Muscle of arm (tissue), 1 donor: ENCODE measurements at regions not wholly inside any gene's neighbourhood (a gene's known extent, or its start where the extent isn't known, plus 50 kb on each side); places are given as distances from the start of the nearest gene placed in this dataset.
"Not testable (repeated sequence)": the region's sequence is repeated elsewhere in the genome, so short reads cannot be mapped to it uniquely, and the experiment has no call there.

Experiments
- DNase-seq: peaks from one replicate; pipeline ENCODE4 v3.0.0-alpha.2; 2013

- no peak for DNase-seq
Observed at GRCh38 chr14:26304056-26304455, 293.8 kb downstream of the NOVA1 start.

GRCh38 chr14:26293909-26294308, 303.9 kb downstream of the NOVA1 start:
- no peak for DNase-seq

GRCh38 chr14:26289891-26290486, 307.8 kb downstream of the NOVA1 start:
- DNase-seq, result peak; percentile 45

GRCh38 chr14:26286913-26287205, 311.0 kb downstream of the NOVA1 start:
- DNase-seq, result no peak

- peak; percentile 45 for DNase-seq
Observed at GRCh38 chr14:26286081-26286912, 311.5 kb downstream of the NOVA1 start.

GRCh38 chr14:26282578-26282977, 315.3 kb downstream of the NOVA1 start:
- no peak for DNase-seq

GRCh38 chr14:26282011-26282410, 315.8 kb downstream of the NOVA1 start:
- DNase-seq, result not testable (repeated sequence)

- DNase-seq, result no peak
Observed at GRCh38 chr14:26281280-26281998, 316.4 kb downstream of the NOVA1 start.

GRCh38 chr14:26276757-26277156, 321.1 kb downstream of the NOVA1 start:
- DNase-seq, result no peak

- no peak for DNase-seq
Observed at GRCh38 chr14:26265170-26265685, 332.6 kb downstream of the NOVA1 start.

GRCh38 chr14:26261368-26262122, 336.3 kb downstream of the NOVA1 start:
- no peak for DNase-seq

- peak; percentile 18 for DNase-seq
Observed at GRCh38 chr14:26255213-26255612, 342.6 kb downstream of the NOVA1 start.

GRCh38 chr14:26252176-26252575, 345.7 kb downstream of the NOVA1 start:
- no peak for DNase-seq

GRCh38 chr14:26233118-26233517, 364.7 kb downstream of the NOVA1 start:
- no peak for DNase-seq

- DNase-seq, result peak; percentile 79
Observed at GRCh38 chr14:26218861-26219260, 379.0 kb downstream of the NOVA1 start.

- DNase-seq, result peak; percentile 32
Observed at GRCh38 chr14:26217778-26218177, 380.1 kb downstream of the NOVA1 start.

GRCh38 chr14:26216786-26217185, 381.0 kb downstream of the NOVA1 start:
- peak; percentile 22 for DNase-seq

GRCh38 chr14:26213846-26214575, 383.8 kb downstream of the NOVA1 start:
- DNase-seq, result no peak

GRCh38 chr14:26209699-26210098, 388.1 kb downstream of the NOVA1 start:
- no peak for DNase-seq

- no peak for DNase-seq
Observed at GRCh38 chr14:26206640-26207039, 391.2 kb downstream of the NOVA1 start.
